GM10248 (cell line): ENCODE measurements at regions not wholly inside any gene's neighbourhood (a gene's known extent, or its start where the extent isn't known, plus 50 kb on each side); places are given as distances from the start of the nearest gene placed in this dataset.

Experiments
- CTCF ChIA-PET: fragments of 300-600 bp; sonication (Branson Sonifier 250); formaldehyde crosslinking; extraction: SDS; loops from one replicate; lab custom pipeline; 2021; ENCODE audit warnings: antibody characterized with exemption; lab: Yijun Ruan, JAX
- POLR2A ChIA-PET: fragments of 350-650 bp; sonication (Branson Sonifier 250); formaldehyde crosslinking; extraction: SDS; loops from one replicate; lab custom pipeline; 2020; ENCODE audit warnings: antibody characterized with exemption; lab: Yijun Ruan, JAX
- DNase-seq: peaks from one replicate; pipeline ENCODE4 v3.0.0; 2012; ENCODE audit errors: extremely low spot score
- TF ChIP-seq, protein P1 (sequence below): IDR thresholded peaks from 2 replicates; pipeline ENCODE4 v1.5.1; 2012; ENCODE audit warnings: mild to moderate bottlenecking, low read depth; ENCODE audit errors: extremely low read depth, missing control alignments, control extremely low read depth

DNA sequence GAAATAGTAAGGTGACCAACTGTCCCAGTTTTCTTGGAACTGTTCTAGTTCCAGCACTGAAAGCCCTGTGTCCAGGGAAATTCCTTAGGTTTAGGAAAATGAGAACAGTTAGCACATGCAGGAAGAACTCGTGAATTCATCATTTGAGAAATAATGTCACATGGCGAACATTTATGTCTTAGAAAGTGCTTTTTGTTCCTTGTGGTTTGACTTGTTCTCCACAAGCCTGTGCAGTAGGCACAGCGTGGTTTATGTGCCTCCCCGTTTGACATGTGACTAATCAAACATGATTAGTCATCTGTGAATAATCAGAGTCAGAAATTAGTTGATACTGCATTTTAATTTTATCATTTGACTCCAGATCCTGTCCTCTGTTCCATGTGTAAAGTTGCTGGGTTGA, 556.0 kb upstream of the CPEB2 start:
- POLR2A ChIA-PET, result no interaction called here
- CTCF ChIA-PET, result interaction anchor here (1.6 kb wide), 1 partner anchor 9 kb away, joined by 3 read pairs; no protein-coding TSS in a partner anchor
- DNase-seq, result no peak
- TF ChIP-seq, protein P1, sequence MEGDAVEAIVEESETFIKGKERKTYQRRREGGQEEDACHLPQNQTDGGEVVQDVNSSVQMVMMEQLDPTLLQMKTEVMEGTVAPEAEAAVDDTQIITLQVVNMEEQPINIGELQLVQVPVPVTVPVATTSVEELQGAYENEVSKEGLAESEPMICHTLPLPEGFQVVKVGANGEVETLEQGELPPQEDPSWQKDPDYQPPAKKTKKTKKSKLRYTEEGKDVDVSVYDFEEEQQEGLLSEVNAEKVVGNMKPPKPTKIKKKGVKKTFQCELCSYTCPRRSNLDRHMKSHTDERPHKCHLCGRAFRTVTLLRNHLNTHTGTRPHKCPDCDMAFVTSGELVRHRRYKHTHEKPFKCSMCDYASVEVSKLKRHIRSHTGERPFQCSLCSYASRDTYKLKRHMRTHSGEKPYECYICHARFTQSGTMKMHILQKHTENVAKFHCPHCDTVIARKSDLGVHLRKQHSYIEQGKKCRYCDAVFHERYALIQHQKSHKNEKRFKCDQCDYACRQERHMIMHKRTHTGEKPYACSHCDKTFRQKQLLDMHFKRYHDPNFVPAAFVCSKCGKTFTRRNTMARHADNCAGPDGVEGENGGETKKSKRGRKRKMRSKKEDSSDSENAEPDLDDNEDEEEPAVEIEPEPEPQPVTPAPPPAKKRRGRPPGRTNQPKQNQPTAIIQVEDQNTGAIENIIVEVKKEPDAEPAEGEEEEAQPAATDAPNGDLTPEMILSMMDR, result no peak

DNA sequence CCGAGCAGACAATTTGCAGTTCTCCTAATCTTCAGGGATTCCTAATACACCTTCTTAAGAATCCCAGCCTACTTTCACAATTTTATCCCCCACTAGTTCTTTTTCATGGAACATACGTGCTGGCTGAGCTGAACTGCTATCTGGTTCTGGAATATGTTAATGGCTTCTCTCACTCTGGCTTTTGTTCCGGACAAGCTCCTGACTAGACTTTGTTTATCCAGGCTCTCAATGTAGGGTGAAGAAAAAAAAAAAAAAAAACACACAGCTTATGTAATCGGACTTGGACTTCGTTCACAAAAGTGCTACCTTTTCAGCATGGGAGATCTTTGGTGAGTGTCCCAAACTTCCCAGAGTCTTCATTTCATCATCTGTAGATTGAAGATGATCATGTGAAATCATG, 555.4 kb upstream of the CPEB2 start:
- ChIA-PET CTCF (interaction anchor here (1.2 to 1.6 kb wide), 2 partner anchors 10 to 13 kb away, joined by 3 to 4 read pairs; no protein-coding TSS in a partner anchor), POLR2A (no interaction called here)
- TF ChIP-seq, protein P1, result no peak
- DNase-seq, result no peak

DNA sequence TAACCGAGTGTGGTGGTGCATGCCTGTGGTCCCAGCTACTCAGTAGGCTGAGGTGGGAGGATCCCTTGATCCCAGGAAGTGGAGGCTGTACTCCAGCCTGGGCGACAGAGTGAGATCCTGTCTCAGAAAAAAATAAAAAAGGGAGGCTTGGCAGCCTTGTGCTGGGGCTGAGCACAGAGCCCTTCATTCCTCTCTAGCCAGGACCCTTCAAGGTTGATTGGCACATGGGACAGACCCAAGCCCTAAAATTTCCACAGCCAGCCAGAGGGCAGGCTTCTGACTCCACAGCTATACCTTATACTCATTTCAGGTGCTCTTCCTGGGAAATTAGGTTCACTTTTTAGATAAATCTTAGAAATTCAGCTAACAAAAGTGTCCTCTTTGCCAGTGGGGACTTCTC, 553.0 kb upstream of the CPEB2 start:
- ChIA-PET CTCF (no interaction called here), POLR2A (no interaction called here)
- DNase-seq, result no peak

DNA sequence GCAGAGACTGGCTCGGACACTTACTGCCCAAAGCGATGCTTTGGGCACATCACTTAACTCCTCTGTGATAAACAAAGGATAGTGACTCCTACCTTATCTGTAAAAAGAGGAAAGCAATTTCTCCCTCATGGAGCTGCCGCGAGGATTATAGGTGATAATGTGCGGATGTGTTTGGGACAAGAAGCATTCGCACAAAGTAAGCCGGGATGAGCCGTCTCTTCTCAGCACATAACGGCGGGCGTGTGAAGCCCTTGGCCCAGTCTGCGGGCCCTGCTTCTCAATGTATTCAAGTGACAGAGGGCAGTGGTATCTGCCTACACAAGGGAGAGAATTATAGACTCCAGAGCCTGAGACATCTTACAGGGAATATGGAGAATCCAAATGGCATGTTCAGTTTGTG, 550.3 kb upstream of the CPEB2 start:
- ChIA-PET POLR2A (no interaction called here), CTCF (no interaction called here)
- TF ChIP-seq, protein P1, result no peak
- DNase-seq, result no peak

More for the DNA sequence above, 553.0 kb upstream of the CPEB2 start:
- TF ChIP-seq, protein P1, result no peak

DNA sequence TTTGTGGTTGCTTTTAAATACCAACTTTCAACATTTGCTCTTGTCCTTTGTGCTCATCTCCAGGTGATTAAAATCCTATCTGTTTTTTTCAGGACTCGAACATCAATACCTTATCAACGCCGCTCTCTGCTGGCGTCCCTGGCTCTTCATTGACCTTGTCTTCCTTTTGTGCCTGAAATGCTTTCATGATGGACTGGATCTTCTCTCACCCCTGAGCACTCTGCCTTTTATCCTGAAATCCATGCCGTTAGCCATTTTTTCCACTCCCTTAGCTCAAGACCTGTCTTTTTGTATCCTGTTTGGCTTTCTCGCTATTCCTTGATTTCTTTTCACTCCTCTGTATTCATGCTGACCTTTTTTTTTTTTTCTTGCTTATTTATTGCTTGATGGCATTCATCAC, 549.5 kb upstream of the CPEB2 start:
- ChIA-PET POLR2A (no interaction called here), CTCF (no interaction called here)
- TF ChIP-seq, protein P1, result no peak
- no peak for DNase-seq

DNA sequence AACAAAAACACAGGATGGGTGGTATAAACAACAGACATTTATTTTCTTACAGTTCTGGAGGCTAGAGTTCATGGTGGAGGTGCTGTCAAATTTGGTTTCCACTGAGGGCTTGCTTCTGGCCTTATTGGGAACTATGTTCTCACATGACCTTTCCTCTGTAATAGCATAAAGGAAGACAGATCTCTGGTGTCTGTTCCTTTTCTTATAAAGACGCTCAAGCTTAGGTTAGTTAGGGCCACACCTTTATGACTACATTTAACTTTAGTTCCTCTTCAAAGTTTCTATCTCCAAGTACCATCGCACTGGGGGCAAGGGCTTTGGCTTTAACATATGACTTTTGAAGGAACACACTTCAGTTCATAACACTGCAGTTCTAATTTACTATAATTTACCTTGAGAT, 543.8 kb upstream of the CPEB2 start:
- ChIA-PET POLR2A (no interaction called here), CTCF (interaction anchor here (1.3 kb wide), 1 partner anchor 10 kb away, joined by 3 read pairs; no protein-coding TSS in a partner anchor)
- no peak for DNase-seq
- TF ChIP-seq, protein P1, result no peak
